Rectal smooth muscle tissue (tissue), 1 donor: ENCODE measurements at regions not wholly inside any gene's neighbourhood (a gene's known extent, or its start where the extent isn't known, plus 50 kb on each side); places are given as distances from the start of the nearest gene placed in this dataset.

Experiments
- H3K27ac ChIP-seq: one replicate; pipeline ENCODE4 v1.7.0; 2013; ENCODE audit warnings: low read depth, low read length, inconsistent platforms
- H3K27me3 ChIP-seq: one replicate; pipeline ENCODE4 v1.7.0; 2013; ENCODE audit warnings: low read length; ENCODE audit not compliant: control insufficient read depth, insufficient read depth
- H3K36me3 ChIP-seq: one replicate; pipeline ENCODE4 v1.7.0; 2013; ENCODE audit warnings: low read length; ENCODE audit not compliant: control insufficient read depth, insufficient read depth
- H3K4me1 ChIP-seq: one replicate; pipeline ENCODE4 v1.7.0; 2013; ENCODE audit warnings: low read length; ENCODE audit not compliant: control insufficient read depth, insufficient read depth
- H3K4me3 ChIP-seq: one replicate; pipeline ENCODE4 v1.7.0; 2013; ENCODE audit warnings: low read length
- H3K9ac ChIP-seq: one replicate; pipeline ENCODE4 v1.7.0; 2013; ENCODE audit warnings: low read length

- no peaks in the 10 kb centered on the region for H3K4me1 ChIP-seq
- peaks cover 4% of the 10 kb centered on the region for H3K27me3 ChIP-seq
- no peak overlapping the region for H3K27ac ChIP-seq
- no peak overlapping the region for H3K4me3 ChIP-seq
- H3K36me3 ChIP-seq, result no peaks in the 10 kb centered on the region
- H3K9ac ChIP-seq, result no peak overlapping the region
These were observed 223.7 kb downstream of the FOXL1 start for GRCh38 chr16:86802013-86802412.

- H3K27ac ChIP-seq, result no peak overlapping the region
- peaks cover 4% of the 10 kb centered on the region for H3K27me3 ChIP-seq
- no peak overlapping the region for H3K9ac ChIP-seq
- no peaks in the 10 kb centered on the region for H3K36me3 ChIP-seq
- H3K4me3 ChIP-seq, result no peak overlapping the region
- H3K4me1 ChIP-seq, result no peaks in the 10 kb centered on the region
These were observed 226.8 kb downstream of the FOXL1 start for GRCh38 chr16:86805188-86805587.

GRCh38 chr16:86806181-86806837, 228.0 kb downstream of the FOXL1 start:
- H3K27ac ChIP-seq, result no peak overlapping the region
- H3K4me1 ChIP-seq, result no peaks in the 10 kb centered on the region
- no peak overlapping the region for H3K4me3 ChIP-seq
- no peak overlapping the region for H3K9ac ChIP-seq
- H3K36me3 ChIP-seq, result no peaks in the 10 kb centered on the region
- peaks cover 4% of the 10 kb centered on the region for H3K27me3 ChIP-seq

GRCh38 chr16:86806838-86807351, 228.5 kb downstream of the FOXL1 start:
- no peak overlapping the region for H3K9ac ChIP-seq
- H3K4me1 ChIP-seq, result no peaks in the 10 kb centered on the region
- H3K36me3 ChIP-seq, result no peaks in the 10 kb centered on the region
- no peak overlapping the region for H3K27ac ChIP-seq
- peaks cover 4% of the 10 kb centered on the region for H3K27me3 ChIP-seq
- H3K4me3 ChIP-seq, result no peak overlapping the region

- Histone ChIP-seq H3K36me3 (no peaks in the 10 kb centered on the region), H3K4me1 (no peaks in the 10 kb centered on the region), H3K4me3 (no peak overlapping the region), H3K27me3 (peaks cover 4% of the 10 kb centered on the region), H3K9ac (no peak overlapping the region), H3K27ac (no peak overlapping the region)
These were observed 230.6 kb downstream of the FOXL1 start for GRCh38 chr16:86808863-86809444.

- Histone ChIP-seq H3K9ac (no peak overlapping the region), H3K4me1 (no peaks in the 10 kb centered on the region), H3K4me3 (no peak overlapping the region), H3K27me3 (peaks cover 2% of the 10 kb centered on the region), H3K27ac (no peak overlapping the region), H3K36me3 (no peaks in the 10 kb centered on the region)
These were observed 231.2 kb downstream of the FOXL1 start for GRCh38 chr16:86809458-86809955.

GRCh38 chr16:86810062-86810461, 231.7 kb downstream of the FOXL1 start:
- Histone ChIP-seq H3K4me1 (no peaks in the 10 kb centered on the region), H3K4me3 (no peak overlapping the region), H3K27me3 (peaks cover 2% of the 10 kb centered on the region), H3K36me3 (no peaks in the 10 kb centered on the region), H3K27ac (no peak overlapping the region), H3K9ac (no peak overlapping the region)

GRCh38 chr16:86812363-86812970, 234.1 kb downstream of the FOXL1 start:
- Histone ChIP-seq H3K36me3 (no peaks in the 10 kb centered on the region), H3K27me3 (no peaks in the 10 kb centered on the region), H3K4me1 (no peaks in the 10 kb centered on the region), H3K4me3 (no peak overlapping the region), H3K9ac (no peak overlapping the region), H3K27ac (no peak overlapping the region)

GRCh38 chr16:86814256-86814655, 235.9 kb downstream of the FOXL1 start:
- no peak overlapping the region for H3K4me3 ChIP-seq
- no peaks in the 10 kb centered on the region for H3K27me3 ChIP-seq
- no peak overlapping the region for H3K27ac ChIP-seq
- no peak overlapping the region for H3K9ac ChIP-seq
- no peaks in the 10 kb centered on the region for H3K36me3 ChIP-seq
- no peaks in the 10 kb centered on the region for H3K4me1 ChIP-seq

- H3K4me3 ChIP-seq, result no peak overlapping the region
- H3K36me3 ChIP-seq, result no peaks in the 10 kb centered on the region
- H3K9ac ChIP-seq, result no peak overlapping the region
- no peaks in the 10 kb centered on the region for H3K27me3 ChIP-seq
- H3K4me1 ChIP-seq, result no peaks in the 10 kb centered on the region
- no peak overlapping the region for H3K27ac ChIP-seq
These were observed 238.7 kb downstream of the FOXL1 start for GRCh38 chr16:86816930-86817625.

- Histone ChIP-seq H3K27ac (no peak overlapping the region), H3K36me3 (no peaks in the 10 kb centered on the region), H3K4me3 (no peak overlapping the region), H3K4me1 (no peaks in the 10 kb centered on the region), H3K9ac (no peak overlapping the region), H3K27me3 (no peaks in the 10 kb centered on the region)
These were observed 240.6 kb downstream of the FOXL1 start for GRCh38 chr16:86818671-86819532.

- H3K4me1 ChIP-seq, result no peaks in the 10 kb centered on the region
- no peaks in the 10 kb centered on the region for H3K27me3 ChIP-seq
- no peak overlapping the region for H3K9ac ChIP-seq
- H3K27ac ChIP-seq, result no peak overlapping the region
- H3K36me3 ChIP-seq, result no peaks in the 10 kb centered on the region
- H3K4me3 ChIP-seq, result no peak overlapping the region
These were observed 241.2 kb downstream of the FOXL1 start for GRCh38 chr16:86819533-86819892.
